ENCODE measurements at regions not wholly inside any gene's neighbourhood (a gene's known extent, or its start where the extent isn't known, plus 50 kb on each side); places are given as distances from the start of the nearest gene placed in this dataset.

- DNase-seq, result no peak
Measured at GRCh38 chr10:5311617-5312016, 53.1 kb upstream of the UCN3 start.

DNA sequence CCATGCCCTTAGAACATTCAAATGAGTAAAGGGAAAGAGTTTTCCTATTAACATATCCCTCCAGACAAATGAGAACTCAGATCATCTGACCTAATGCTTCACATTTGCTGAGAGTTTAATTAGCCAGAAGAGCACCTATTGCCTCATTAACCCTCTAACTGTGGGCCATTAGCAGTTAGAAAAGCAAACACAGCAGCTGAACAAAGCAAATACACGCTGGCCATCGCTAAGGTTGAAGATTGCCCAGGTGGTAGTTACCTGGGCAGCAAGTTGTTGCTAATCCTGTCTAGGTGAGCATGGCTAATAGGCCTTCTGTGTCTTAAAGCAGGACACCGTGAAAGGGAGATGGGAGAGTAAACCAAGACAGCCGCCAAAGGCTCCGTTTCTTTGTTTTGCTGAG is 49.9 kb upstream of the UCN3 start:
- DNase-seq, result no peak
